IPS DF 4.7 (cell line): ENCODE measurements at regions not wholly inside any gene's neighbourhood (a gene's known extent, or its start where the extent isn't known, plus 50 kb on each side); places are given as distances from the start of the nearest gene placed in this dataset.

Experiments
- DNase-seq: peaks from one replicate; pipeline ENCODE4 v3.0.0-alpha.2; 2013; ENCODE audit warnings: low spot score; ENCODE audit errors: extremely low read depth

DNA sequence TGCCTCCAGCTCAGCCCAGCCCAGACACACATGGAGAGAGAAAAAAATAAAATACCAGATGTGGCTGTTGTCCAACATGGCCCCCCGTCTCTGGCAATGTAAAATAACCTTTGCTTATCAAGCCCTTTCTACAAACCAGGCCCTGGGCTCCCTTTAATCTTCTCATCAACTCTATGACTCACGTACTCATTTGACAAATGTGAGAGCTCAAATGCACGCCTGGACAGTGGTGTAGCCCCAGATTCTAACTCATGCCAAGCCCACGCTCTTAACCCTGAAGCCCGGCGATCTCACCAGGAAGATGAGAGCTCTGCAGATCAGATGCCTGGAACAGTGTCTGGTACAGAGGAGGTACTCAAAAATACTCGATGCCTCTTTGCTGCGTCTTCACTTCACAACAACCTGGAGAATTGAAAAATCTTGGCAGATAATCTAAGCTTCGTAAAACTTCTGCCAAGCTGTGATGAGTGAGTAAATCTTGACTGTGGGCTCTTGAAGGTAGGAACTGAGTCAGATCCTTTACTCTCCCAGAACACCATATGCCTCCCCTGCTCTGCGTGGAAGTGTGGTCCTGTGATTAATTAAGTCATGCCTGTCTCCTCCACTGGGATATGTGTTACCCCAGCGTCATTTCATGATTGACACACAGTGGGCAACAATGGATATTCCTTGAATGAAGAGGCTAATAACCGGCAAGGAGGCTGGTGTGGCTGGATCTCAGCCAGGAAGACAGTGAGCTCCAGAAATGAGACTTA lies 102.0 kb upstream of the FSTL4 start:
- no peak for DNase-seq

DNA sequence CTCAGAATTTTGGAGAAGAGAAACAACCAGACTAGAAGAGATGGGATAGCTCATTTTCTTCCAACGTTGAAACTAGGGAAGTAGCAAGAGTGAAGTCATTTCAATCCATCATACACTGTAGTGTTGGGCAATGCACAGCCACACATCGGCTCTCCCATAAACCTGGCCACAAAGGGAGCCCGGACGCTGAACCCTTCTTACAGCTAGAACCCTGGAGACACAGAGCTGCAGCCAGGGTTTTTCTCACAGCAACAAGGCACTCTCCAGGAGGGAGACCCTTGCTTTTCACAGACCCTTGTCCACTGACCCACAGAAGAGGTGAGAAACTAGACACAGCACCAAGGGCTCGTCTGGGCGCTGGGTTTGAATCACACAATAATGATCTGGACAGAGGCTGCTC lies 101.4 kb upstream of the FSTL4 start:
- DNase-seq = no peak

GRCh38 chr5:133713209-133713608 lies 100.9 kb upstream of the FSTL4 start:
- DNase-seq = no peak

GRCh38 chr5:133712562-133712961 lies 100.2 kb upstream of the FSTL4 start:
- DNase-seq = no peak

- DNase-seq = no peak
These were observed 96.9 kb upstream of the FSTL4 start for GRCh38 chr5:133709209-133709725.

DNA sequence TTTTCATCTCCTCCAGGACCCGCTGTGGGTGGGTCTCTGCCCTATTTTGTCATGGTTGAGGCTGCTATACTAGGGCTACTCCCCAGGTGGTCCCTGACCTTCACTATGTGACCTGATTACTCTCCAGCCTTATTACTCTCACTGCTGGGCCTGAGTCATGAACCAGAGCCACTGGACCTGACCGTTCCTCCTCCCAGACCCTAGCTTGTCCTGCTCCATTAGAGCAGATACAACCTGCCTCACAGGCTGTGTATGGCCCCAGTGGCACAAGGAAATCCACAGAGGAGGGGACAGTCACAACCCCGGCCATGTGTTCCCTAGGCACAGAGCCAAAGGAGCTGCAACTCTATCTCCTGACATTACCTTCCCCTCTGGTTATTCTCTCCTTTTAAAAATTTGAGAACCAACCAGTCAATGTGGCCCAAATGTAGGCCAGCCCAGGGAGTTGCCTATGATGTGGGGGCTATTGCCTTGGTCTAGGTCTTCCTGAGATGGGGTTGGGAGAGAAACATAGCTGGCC lies 96.0 kb upstream of the FSTL4 start:
- no peak for DNase-seq

DNA sequence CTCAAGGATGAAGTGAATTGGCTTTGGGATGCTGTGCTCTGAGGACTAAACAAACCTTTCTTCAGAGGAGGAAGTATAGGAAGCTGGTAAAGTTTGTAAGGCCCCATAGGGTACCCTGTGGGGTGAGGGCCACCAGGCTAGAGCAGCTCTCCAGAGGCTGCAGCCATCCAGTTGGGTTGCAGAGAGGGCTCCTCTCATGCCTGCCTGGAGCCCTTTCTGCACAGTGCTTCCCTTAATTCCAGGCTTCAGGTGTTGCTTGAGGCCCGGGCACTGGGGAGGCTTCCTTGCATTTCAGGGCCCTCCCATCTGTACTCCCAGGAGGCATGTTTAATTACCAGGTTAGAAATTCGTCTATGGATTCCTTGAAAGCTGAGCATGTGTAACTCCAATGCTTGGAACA lies 95.3 kb upstream of the FSTL4 start:
- no peak for DNase-seq

- DNase-seq = no peak
These were observed 94.4 kb upstream of the FSTL4 start for GRCh38 chr5:133706506-133707430.

DNA sequence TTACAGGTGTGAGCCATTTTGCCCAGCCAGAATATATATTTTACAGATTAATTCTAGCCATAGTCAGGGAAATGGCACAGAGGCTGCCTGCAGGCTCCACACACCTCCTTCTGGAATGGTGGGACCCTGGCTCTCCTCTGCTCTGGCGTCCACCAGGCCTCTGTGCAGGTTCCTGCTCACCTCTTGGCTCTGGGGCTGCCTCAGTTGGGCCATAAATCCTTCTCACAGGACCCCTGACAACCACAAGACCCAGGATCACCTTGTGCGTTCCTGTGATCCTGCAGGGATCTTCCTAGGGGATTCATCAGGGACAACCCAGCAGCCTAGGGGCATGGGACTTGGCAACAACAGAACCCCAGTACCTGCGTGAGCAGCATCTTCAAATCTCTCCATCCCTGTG lies 93.0 kb upstream of the FSTL4 start:
- DNase-seq = no peak

DNA sequence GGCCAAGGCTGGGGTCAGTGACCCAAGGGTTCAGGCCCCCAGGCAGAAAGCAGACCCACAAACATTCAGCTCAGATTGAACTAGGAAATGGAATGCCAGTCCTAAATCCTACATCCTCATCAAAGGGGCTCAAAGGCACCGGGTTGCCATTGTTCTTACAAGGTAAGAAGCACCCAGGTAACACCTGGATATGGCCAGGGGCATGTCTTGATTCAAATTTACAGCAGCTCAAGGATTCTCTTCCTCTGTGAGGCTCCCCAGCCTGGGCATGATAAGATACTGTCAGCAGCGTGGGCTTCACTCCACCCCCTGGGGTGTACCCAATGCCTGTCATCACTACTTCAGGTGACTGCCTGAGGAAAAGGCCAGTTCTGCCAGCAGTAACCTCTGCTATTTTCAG lies 92.1 kb upstream of the FSTL4 start:
- no peak for DNase-seq

DNA sequence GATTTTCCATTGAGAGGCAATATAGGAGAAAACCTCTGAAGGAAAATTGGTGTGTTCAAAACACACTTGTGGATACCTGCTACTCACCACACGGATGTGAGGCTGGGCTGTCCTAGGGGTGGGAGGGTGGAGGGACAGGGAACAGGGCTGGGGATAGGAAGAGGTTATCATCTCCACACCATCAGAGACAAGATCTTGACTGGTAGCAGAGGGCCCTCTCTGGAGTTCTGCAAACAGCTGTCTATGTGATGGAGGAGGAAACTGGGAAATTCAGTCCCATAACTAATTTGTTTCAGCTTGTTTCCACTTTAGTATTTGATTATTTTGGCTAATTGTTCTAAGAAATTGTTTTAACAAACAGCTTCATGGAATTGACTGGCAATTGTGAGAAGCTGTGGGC lies 91.6 kb upstream of the FSTL4 start:
- no peak for DNase-seq

GRCh38 chr5:133702791-133703770 lies 90.7 kb upstream of the FSTL4 start:
- no peak for DNase-seq

- DNase-seq = no peak
These were observed 89.5 kb upstream of the FSTL4 start for GRCh38 chr5:133701871-133702270.

DNA sequence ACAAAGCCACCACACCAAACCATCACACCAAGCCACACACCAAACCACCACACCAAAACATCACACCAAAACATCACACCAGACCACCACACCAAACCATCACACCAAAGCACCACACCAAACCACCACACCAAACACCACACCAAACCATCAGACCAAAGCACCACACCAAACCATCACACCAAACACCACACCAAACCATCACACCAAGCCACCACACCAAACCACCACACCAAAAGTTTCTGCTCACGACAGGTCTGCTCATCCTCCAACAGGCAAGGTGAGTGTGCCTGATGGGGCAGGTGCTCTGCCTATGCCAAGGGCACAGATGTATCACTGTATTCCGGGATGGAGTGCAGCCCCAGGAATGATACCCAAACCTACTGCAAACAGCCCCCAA lies 87.9 kb upstream of the FSTL4 start:
- DNase-seq = no peak

- no peak for DNase-seq
These were observed 86.5 kb upstream of the FSTL4 start for GRCh38 chr5:133698646-133699526.

GRCh38 chr5:133698259-133698554 lies 85.9 kb upstream of the FSTL4 start:
- no peak for DNase-seq

- no peak for DNase-seq
These were observed 85.4 kb upstream of the FSTL4 start for GRCh38 chr5:133697536-133698258.

DNA sequence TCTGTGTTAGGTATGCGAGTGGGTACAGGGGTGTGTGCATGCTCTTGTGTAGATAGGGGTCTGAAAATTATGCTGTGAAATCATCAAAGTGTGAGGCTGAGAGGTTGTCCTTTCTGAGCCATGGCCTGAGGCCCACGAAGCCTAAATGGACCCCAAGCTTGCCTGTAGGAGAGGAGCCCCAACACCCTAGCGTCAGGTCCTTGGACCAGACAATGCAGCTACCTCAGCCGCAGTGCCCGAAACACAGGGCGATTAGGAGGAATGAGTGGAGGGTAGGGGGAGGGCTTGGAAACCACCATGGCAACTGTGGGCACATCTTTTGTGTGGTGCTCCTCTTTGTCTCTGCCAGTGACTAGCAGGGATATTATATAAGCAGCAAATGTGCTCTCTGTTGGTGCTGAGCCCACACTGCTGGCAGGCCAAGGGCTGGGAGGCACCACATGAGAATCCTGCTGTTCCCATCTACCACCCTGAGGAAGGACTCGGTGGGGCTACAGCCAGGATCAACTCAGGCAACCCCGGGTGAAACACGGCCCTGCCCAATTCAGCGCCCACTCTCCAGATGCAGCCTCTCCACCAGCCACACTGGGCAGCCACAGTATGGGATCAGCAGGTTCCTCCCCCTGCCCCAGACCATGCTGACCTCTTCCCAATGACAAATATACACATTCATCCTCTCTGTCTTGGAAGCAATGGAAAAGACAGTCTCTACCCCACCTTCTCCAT lies 84.6 kb upstream of the FSTL4 start:
- no peak for DNase-seq
